WTC11 (cell line): ENCODE measurements at regions not wholly inside any gene's neighbourhood (a gene's known extent, or its start where the extent isn't known, plus 50 kb on each side); places are given as distances from the start of the nearest gene placed in this dataset.

ENCODE experiments used
- ATAC-seq: fragments of 200-7000 bp; cut with Tn5 transposase; 2 replicates; pipeline ENCODE4 v1.10.0; 2021; ENCODE audit warnings: mild to moderate bottlenecking, moderate library complexity
- CTCF ChIA-PET: fragments of 300-600 bp; sonication (Branson Sonifier 250); formaldehyde crosslinking; loops from one replicate; lab custom pipeline; 2021; ENCODE audit warnings: antibody characterized with exemption; lab: Charles Lee
- POLR2A ChIA-PET: fragments of 350-600 bp; sonication (Branson Sonifier 250); formaldehyde crosslinking; loops from one replicate; lab custom pipeline; 2021; ENCODE audit warnings: antibody characterized with exemption; lab: Charles Lee
- DNase-seq: peaks from one replicate; pipeline ENCODE4 v3.0.0; 2021; ENCODE audit warnings: low spot score
- H3K27ac Mint-ChIP-seq: 2 replicates; pipeline ENCODE4 v1.8.0; 2021; ENCODE audit warnings: mixed read lengths
- H3K27me3 Mint-ChIP-seq: 2 replicates; pipeline ENCODE4 v1.8.0; 2021; ENCODE audit warnings: low read depth, mild to moderate bottlenecking, moderate library complexity, mixed read lengths
- H3K36me3 Mint-ChIP-seq: 2 replicates; pipeline ENCODE4 v1.8.0; 2021; ENCODE audit warnings: mixed read lengths
- H3K4me1 Mint-ChIP-seq: 2 replicates; pipeline ENCODE4 v1.8.0; 2022; ENCODE audit warnings: mixed read lengths
- H3K4me3 Mint-ChIP-seq: 2 replicates; pipeline ENCODE4 v1.8.0; 2021; ENCODE audit warnings: mild to moderate bottlenecking, moderate library complexity, mixed read lengths
- H3K9me3 Mint-ChIP-seq: 2 replicates; pipeline ENCODE4 v1.8.0; 2021; ENCODE audit warnings: mixed read lengths
- ATF3 ChIP-seq: sonication (generic); formaldehyde crosslinking; conservative IDR thresholded peaks from 2 replicates; pipeline ENCODE4 v1.8.1; 2022; ENCODE audit warnings: mild to moderate bottlenecking, missing genetic modification reagents
- CDX4 ChIP-seq: fragments of 250-450 bp; sonication (Bioruptor Pico); IDR thresholded peaks from 2 replicates; pipeline ENCODE4 v1.9.0; 2021; ENCODE audit warnings: moderate library complexity, mild to moderate bottlenecking, inconsistent platforms, borderline replicate concordance
- FOXP4 ChIP-seq: sonication (generic); formaldehyde crosslinking; IDR thresholded peaks from 2 replicates; pipeline ENCODE4 v1.8.0; 2022; ENCODE audit warnings: mild to moderate bottlenecking, missing genetic modification reagents
- HMGXB4 ChIP-seq: sonication (generic); formaldehyde crosslinking; IDR thresholded peaks from 2 replicates; pipeline ENCODE4 v1.8.1; 2023; ENCODE audit warnings: mild to moderate bottlenecking, moderate library complexity, missing genetic modification reagents
- KAT7 ChIP-seq: sonication (generic); formaldehyde crosslinking; IDR thresholded peaks from 2 replicates; pipeline ENCODE4 v1.8.1; 2023; ENCODE audit warnings: missing genetic modification reagents, mild to moderate bottlenecking, borderline replicate concordance
- MAX ChIP-seq: sonication (generic); formaldehyde crosslinking; IDR thresholded peaks from 2 replicates; pipeline ENCODE4 v1.8.0; 2022; ENCODE audit warnings: mild to moderate bottlenecking, missing genetic modification reagents
- NFYB ChIP-seq: sonication (generic); formaldehyde crosslinking; conservative IDR thresholded peaks from 2 replicates; pipeline ENCODE4 v1.8.0; 2022; ENCODE audit warnings: low read depth, missing genetic modification reagents
- OVOL2 ChIP-seq: fragments of 250-450 bp; sonication (Bioruptor Pico); IDR thresholded peaks from 2 replicates; pipeline ENCODE4 v1.9.0; 2021; ENCODE audit warnings: mild to moderate bottlenecking, borderline replicate concordance
- USF2 ChIP-seq: sonication (generic); formaldehyde crosslinking; IDR thresholded peaks from 2 replicates; pipeline ENCODE4 v1.8.1; 2023; ENCODE audit warnings: mild to moderate bottlenecking, missing genetic modification reagents, moderate library complexity
- ZBTB21 ChIP-seq: sonication (generic); formaldehyde crosslinking; IDR thresholded peaks from 2 replicates; pipeline ENCODE4 v1.8.1; 2023; ENCODE audit warnings: mild to moderate bottlenecking, missing genetic modification reagents, borderline replicate concordance
- ZNF423 ChIP-seq: fragments of 250-450 bp; sonication (Bioruptor Pico); IDR thresholded peaks from 2 replicates; pipeline ENCODE4 v2.1.2; 2022; ENCODE audit warnings: mild to moderate bottlenecking, moderate library complexity
- ZNF532 ChIP-seq: fragments of 250-450 bp; sonication (Bioruptor Pico); IDR thresholded peaks from 2 replicates; pipeline ENCODE4 v1.9.0; 2021; ENCODE audit warnings: mild to moderate bottlenecking, borderline replicate concordance

- TF ChIP-seq USF2 (CRISPR knock-in tag): no peak
Observed at GRCh38 chr10:28241741-28242399, 61.0 kb downstream of the MPP7 start (continued).

GRCh38 chr10:28240400-28240799 is 62.5 kb downstream of the MPP7 start:
- Mint-ChIP-seq H3K9me3 (no peaks in the 10 kb centered on the region), H3K27me3 (no peaks in the 10 kb centered on the region), H3K4me1 (peaks cover 4% of the 10 kb centered on the region; the same call in 1 of the 2 replicates)
- TF ChIP-seq NFYB (CRISPR knock-in tag) (no peak), KAT7 (CRISPR knock-in tag) (no peak), ZNF532 (CRISPR knock-in tag) (no peak), ZNF423 (CRISPR knock-in tag) (no peak), FOXP4 (CRISPR knock-in tag) (no peak), MAX (CRISPR knock-in tag) (no peak), ATF3 (CRISPR knock-in tag) (no peak), HMGXB4 (CRISPR knock-in tag) (no peak), CDX4 (no peak), OVOL2 (CRISPR knock-in tag) (no peak), ZBTB21 (CRISPR knock-in tag) (no peak)
- TF ChIP-seq, all 79 proteins: peak for 0
- ChIA-PET CTCF (interaction anchor here (1.0 to 2.3 kb wide), 4 partner anchors 153 to 498 kb away, joined by 3 to 19 read pairs (median 6); no protein-coding TSS in a partner anchor), POLR2A (no interaction called here)
- Mint-ChIP-seq H3K27ac (no peak overlapping the region), H3K36me3 (no peaks in the 10 kb centered on the region), H3K4me3 (no peak overlapping the region)
- ATAC-seq: no peak
- no peak for DNase-seq
